Smooth muscle cell (in vitro differentiated cells): ENCODE measurements at regions not wholly inside any gene's neighbourhood (a gene's known extent, or its start where the extent isn't known, plus 50 kb on each side); places are given as distances from the start of the nearest gene placed in this dataset.

ENCODE experiments used
- DNase-seq: peaks from one replicate; lab custom pipeline; 2025; ENCODE audit not compliant: unreplicated experiment; lab: John Stamatoyannopoulos, UW
- H2AFZ ChIP-seq: fragments of 200-600 bp; sonication (generic); 2 replicates; pipeline ENCODE4 v1.6.0; 2016; ENCODE audit warnings: antibody characterized with exemption, low read depth, mild to moderate bottlenecking
- H3F3A ChIP-seq: fragments of 200-600 bp; sonication (generic); 2 replicates; pipeline ENCODE4 v1.6.0; 2017; ENCODE audit warnings: antibody characterized with exemption, low read depth
- H3K27ac ChIP-seq: fragments of 200-600 bp; sonication (generic); 2 replicates; pipeline ENCODE4 v1.5.1; 2016; ENCODE audit warnings: low read depth, mild to moderate bottlenecking
- H3K27me3 ChIP-seq: fragments of 200-600 bp; sonication (generic); 2 replicates; pipeline ENCODE4 v1.6.1; 2016; ENCODE audit warnings: low read depth, mild to moderate bottlenecking
- H3K36me3 ChIP-seq: fragments of 200-600 bp; sonication (generic); 2 replicates; pipeline ENCODE4 v1.5.1; 2016; ENCODE audit warnings: low read depth
- H3K4me1 ChIP-seq: fragments of 200-600 bp; sonication (generic); 2 replicates; pipeline ENCODE4 v1.5.1; 2016; ENCODE audit warnings: low read depth
- H3K4me2 ChIP-seq: fragments of 200-600 bp; sonication (generic); 2 replicates; pipeline ENCODE4 v1.6.0; 2016; ENCODE audit warnings: mild to moderate bottlenecking
- H3K4me3 ChIP-seq: fragments of 200-600 bp; sonication (generic); 2 replicates; pipeline ENCODE4 v1.5.1; 2016; ENCODE audit warnings: mild to moderate bottlenecking
- H3K79me2 ChIP-seq: fragments of 200-600 bp; sonication (generic); 2 replicates; pipeline ENCODE4 v1.6.0; 2016; ENCODE audit warnings: low read depth, mild to moderate bottlenecking
- H3K9ac ChIP-seq: fragments of 200-600 bp; sonication (generic); 2 replicates; pipeline ENCODE4 v1.6.0; 2016; ENCODE audit warnings: low read depth
- H3K9me3 ChIP-seq: fragments of 200-600 bp; sonication (generic); replicated peaks from 2 replicates; pipeline ENCODE4 v1.5.1; 2016; ENCODE audit warnings: low read depth
- H4K20me1 ChIP-seq: fragments of 200-600 bp; sonication (generic); 2 replicates; pipeline ENCODE4 v1.6.0; 2016; ENCODE audit warnings: low read depth
- CTCF ChIP-seq: fragments of 200-600 bp; sonication (generic); IDR thresholded peaks from 2 replicates; pipeline ENCODE4 v1.5.1; 2017; ENCODE audit warnings: borderline replicate concordance, mild to moderate bottlenecking, antibody characterized with exemption; ENCODE audit not compliant: insufficient read depth, poor library complexity, severe bottlenecking
- WGBS: methylation state at CpG from one replicate; pipeline ENCODE4 v1.1.7; 2016; ENCODE audit warnings: low lambda C conversion rate; 5-methylcytosine and 5-hydroxymethylcytosine counted together

GRCh38 chr9:26142201-26142600 lies 464.0 kb upstream of the TUSC1 start:
- no peak for TF ChIP-seq CTCF
- no peaks in the 10 kb centered on the region for H3F3A ChIP-seq
- H3K27ac ChIP-seq = no peak overlapping the region
- no peak overlapping the region for H3K9ac ChIP-seq
- DNase-seq = no peak
- no peak overlapping the region for H2AFZ ChIP-seq
- no peak overlapping the region for H3K4me3 ChIP-seq
- no peaks in the 10 kb centered on the region for H3K36me3 ChIP-seq
- WGBS = 94% methylated on average over 5 of the region's 5 CpGs
- H3K79me2 ChIP-seq = no peaks in the 10 kb centered on the region
- H3K9me3 ChIP-seq = no peaks in the 10 kb centered on the region
- no peaks in the 10 kb centered on the region for H3K27me3 ChIP-seq
- no peaks in the 10 kb centered on the region for H4K20me1 ChIP-seq
- no peaks in the 10 kb centered on the region for H3K4me1 ChIP-seq
- no peak overlapping the region for H3K4me2 ChIP-seq

GRCh38 chr9:26133537-26133936 lies 455.3 kb upstream of the TUSC1 start:
- H3K36me3 ChIP-seq = no peaks in the 10 kb centered on the region
- no peak for TF ChIP-seq CTCF
- no peak overlapping the region for H3K27ac ChIP-seq
- WGBS = 84% methylated on average over 1 of the region's 1 CpG
- H3K9me3 ChIP-seq = no peaks in the 10 kb centered on the region
- H3K27me3 ChIP-seq = no peaks in the 10 kb centered on the region
- no peaks in the 10 kb centered on the region for H3K79me2 ChIP-seq
- no peak for DNase-seq
- H3K4me3 ChIP-seq = no peak overlapping the region
- no peak overlapping the region for H3K9ac ChIP-seq
- no peaks in the 10 kb centered on the region for H4K20me1 ChIP-seq
- H2AFZ ChIP-seq = no peak overlapping the region
- no peaks in the 10 kb centered on the region for H3F3A ChIP-seq
- no peak overlapping the region for H3K4me2 ChIP-seq
- H3K4me1 ChIP-seq = no peaks in the 10 kb centered on the region

- Histone ChIP-seq H3K4me2 (no peak overlapping the region), H3K9ac (no peak overlapping the region), H4K20me1 (no peaks in the 10 kb centered on the region), H3K9me3 (no peaks in the 10 kb centered on the region), H3K36me3 (no peaks in the 10 kb centered on the region), H3K27me3 (no peaks in the 10 kb centered on the region), H3F3A (no peaks in the 10 kb centered on the region), H3K27ac (no peak overlapping the region), H3K4me3 (no peak overlapping the region), H2AFZ (no peak overlapping the region), H3K4me1 (no peaks in the 10 kb centered on the region), H3K79me2 (no peaks in the 10 kb centered on the region)
- TF ChIP-seq CTCF = no peak
- WGBS = 94% methylated on average over 4 of the region's 4 CpGs
- DNase-seq = no peak
These were observed 454.6 kb upstream of the TUSC1 start for GRCh38 chr9:26132746-26133312.

- TF ChIP-seq CTCF = no peak
- Histone ChIP-seq H3K9ac (no peak overlapping the region), H3K36me3 (no peaks in the 10 kb centered on the region), H4K20me1 (no peaks in the 10 kb centered on the region), H3K4me3 (no peak overlapping the region), H2AFZ (no peak overlapping the region), H3K79me2 (no peaks in the 10 kb centered on the region), H3K4me1 (no peaks in the 10 kb centered on the region), H3K9me3 (no peaks in the 10 kb centered on the region), H3K4me2 (no peak overlapping the region), H3F3A (no peaks in the 10 kb centered on the region), H3K27me3 (no peaks in the 10 kb centered on the region), H3K27ac (no peak overlapping the region)
- DNase-seq = no peak
- 79% methylated on average over 1 of the region's 1 CpG for WGBS
These were observed 453.6 kb upstream of the TUSC1 start for GRCh38 chr9:26131886-26132285.
